ENCODE measurements at regions not wholly inside any gene's neighbourhood (a gene's known extent, or its start where the extent isn't known, plus 50 kb on each side); places are given as distances from the start of the nearest gene placed in this dataset.

GRCh38 chr17:45651145-45651709 lies 132.9 kb upstream of the CRHR1 start (continued):
- no peak for TF ChIP-seq ZNF501 (tag by site-specific recombination; IDR thresholded peaks at IDR 0.05)
- TF ChIP-seq BCL11A (tag by site-specific recombination; IDR thresholded peaks at IDR 0.05; ENCODE audit: low read depth), result no peak
- no peak for TF ChIP-seq FEZF1 (tag by site-specific recombination; IDR thresholded peaks at IDR 0.05)
- TF ChIP-seq ZNF560 (tag by site-specific recombination; IDR thresholded peaks at IDR 0.05; ENCODE audit: borderline replicate concordance), result no peak
- no peak for TF ChIP-seq ZNF677 (tag by site-specific recombination; IDR thresholded peaks at IDR 0.05)
- no peak for TF ChIP-seq ZNF837 (tag by site-specific recombination; IDR thresholded peaks at IDR 0.05)
- no peak for TF ChIP-seq ZNF311 (tag by site-specific recombination; IDR thresholded peaks at IDR 0.05; ENCODE audit: borderline replicate concordance)
- TF ChIP-seq, protein P1, sequence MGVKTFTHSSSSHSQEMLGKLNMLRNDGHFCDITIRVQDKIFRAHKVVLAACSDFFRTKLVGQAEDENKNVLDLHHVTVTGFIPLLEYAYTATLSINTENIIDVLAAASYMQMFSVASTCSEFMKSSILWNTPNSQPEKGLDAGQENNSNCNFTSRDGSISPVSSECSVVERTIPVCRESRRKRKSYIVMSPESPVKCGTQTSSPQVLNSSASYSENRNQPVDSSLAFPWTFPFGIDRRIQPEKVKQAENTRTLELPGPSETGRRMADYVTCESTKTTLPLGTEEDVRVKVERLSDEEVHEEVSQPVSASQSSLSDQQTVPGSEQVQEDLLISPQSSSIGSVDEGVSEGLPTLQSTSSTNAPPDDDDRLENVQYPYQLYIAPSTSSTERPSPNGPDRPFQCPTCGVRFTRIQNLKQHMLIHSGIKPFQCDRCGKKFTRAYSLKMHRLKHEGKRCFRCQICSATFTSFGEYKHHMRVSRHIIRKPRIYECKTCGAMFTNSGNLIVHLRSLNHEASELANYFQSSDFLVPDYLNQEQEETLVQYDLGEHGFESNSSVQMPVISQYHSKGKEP (tag by site-specific recombination; IDR thresholded peaks at IDR 0.05), result no peak
- no peak for TF ChIP-seq MYNN (tag by site-specific recombination; IDR thresholded peaks at IDR 0.05; ENCODE audit: borderline replicate concordance)
- no peak for TF ChIP-seq ZNF174 (tag by site-specific recombination; IDR thresholded peaks at IDR 0.05)
- no peak for TF ChIP-seq ZNF202 (tag by site-specific recombination; IDR thresholded peaks at IDR 0.05; ENCODE audit: borderline replicate concordance)
- peak; percentile 39; the same call in 1 of the 2 replicates for TF ChIP-seq ZNF600 (tag by site-specific recombination; IDR thresholded peaks at IDR 0.05)
- no peak for TF ChIP-seq PRDM1 (tag by site-specific recombination; IDR thresholded peaks at IDR 0.05)
- TF ChIP-seq, protein P2, sequence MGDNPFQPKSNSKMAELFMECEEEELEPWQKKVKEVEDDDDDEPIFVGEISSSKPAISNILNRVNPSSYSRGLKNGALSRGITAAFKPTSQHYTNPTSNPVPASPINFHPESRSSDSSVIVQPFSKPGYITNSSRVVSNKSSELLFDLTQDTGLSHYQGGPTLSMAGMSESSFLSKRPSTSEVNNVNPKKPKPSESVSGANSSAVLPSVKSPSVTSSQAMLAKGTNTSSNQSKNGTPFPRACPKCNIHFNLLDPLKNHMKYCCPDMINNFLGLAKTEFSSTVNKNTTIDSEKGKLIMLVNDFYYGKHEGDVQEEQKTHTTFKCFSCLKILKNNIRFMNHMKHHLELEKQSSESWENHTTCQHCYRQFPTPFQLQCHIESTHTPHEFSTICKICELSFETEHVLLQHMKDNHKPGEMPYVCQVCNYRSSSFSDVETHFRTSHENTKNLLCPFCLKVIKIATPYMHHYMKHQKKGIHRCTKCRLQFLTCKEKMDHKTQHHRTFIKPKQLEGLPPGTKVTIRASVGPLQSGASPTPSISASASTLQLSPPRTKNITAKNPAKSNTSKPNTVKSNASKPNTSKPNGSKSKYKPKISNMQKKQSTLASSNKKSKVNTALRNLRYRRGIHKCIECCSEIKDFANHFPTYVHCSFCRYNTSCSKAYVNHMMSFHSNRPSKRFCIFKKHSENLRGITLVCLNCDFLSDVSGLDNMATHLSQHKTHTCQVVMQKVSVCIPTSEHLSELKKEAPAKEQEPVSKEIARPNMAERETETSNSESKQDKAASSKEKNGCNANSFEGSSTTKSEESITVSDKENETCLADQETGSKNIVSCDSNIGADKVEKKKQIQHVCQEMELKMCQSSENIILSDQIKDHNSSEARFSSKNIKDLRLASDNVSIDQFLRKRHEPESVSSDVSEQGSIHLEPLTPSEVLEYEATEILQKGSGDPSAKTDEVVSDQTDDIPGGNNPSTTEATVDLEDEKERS (tag by site-specific recombination; IDR thresholded peaks at IDR 0.05), result no peak
- TF ChIP-seq EGR2 (tag by site-specific recombination; IDR thresholded peaks at IDR 0.05; ENCODE audit: low read depth), result 0 out of 2 replicates have a peak, but pooled peaks have one; percentile 25
- no peak for TF ChIP-seq ZNF138 (tag by site-specific recombination; IDR thresholded peaks at IDR 0.05; ENCODE audit: borderline replicate concordance)
- no peak for TF ChIP-seq ZNF121 (tag by site-specific recombination; IDR thresholded peaks at IDR 0.05)
- no peak for TF ChIP-seq ZNF654 (tag by site-specific recombination; IDR thresholded peaks at IDR 0.05; ENCODE audit: low read depth)
- TF ChIP-seq ZNF157 (tag by site-specific recombination; IDR thresholded peaks at IDR 0.05), result no peak
- TF ChIP-seq BCL11B (tag by site-specific recombination; IDR thresholded peaks at IDR 0.05; ENCODE audit: low read depth), result no peak
- no peak for TF ChIP-seq RBAK (tag by site-specific recombination; IDR thresholded peaks at IDR 0.05)
- TF ChIP-seq HIC1 (tag by site-specific recombination; IDR thresholded peaks at IDR 0.05), result no peak
- TF ChIP-seq ZNF37A (tag by site-specific recombination; IDR thresholded peaks at IDR 0.05), result no peak
- peak; percentile 37; the same call in 1 of the 2 replicates for TF ChIP-seq ZBTB17 (tag by site-specific recombination; IDR thresholded peaks at IDR 0.05)
- TF ChIP-seq ZNF239 (tag by site-specific recombination; IDR thresholded peaks at IDR 0.05), result no peak
- TF ChIP-seq ZNF791 (tag by site-specific recombination; IDR thresholded peaks at IDR 0.05), result no peak
- peak; percentile 98 for TF ChIP-seq ZNF449 (tag by site-specific recombination; IDR thresholded peaks at IDR 0.05)
- no peak for TF ChIP-seq GLIS1 (tag by site-specific recombination; IDR thresholded peaks at IDR 0.05)
- no peak for TF ChIP-seq ZNF704 (tag by site-specific recombination; IDR thresholded peaks at IDR 0.05)
- TF ChIP-seq HOXA7 (CRISPR knock-in tag; IDR thresholded peaks at IDR 0.05; ENCODE audit: borderline replicate concordance), result no peak
- TF ChIP-seq ZNF140 (tag by site-specific recombination; IDR thresholded peaks at IDR 0.05), result no peak
- no peak for TF ChIP-seq ZNF302 (tag by site-specific recombination; IDR thresholded peaks at IDR 0.05; ENCODE audit: low read depth)
- no peak for TF ChIP-seq ZNF548 (tag by site-specific recombination; IDR thresholded peaks at IDR 0.05)

Measured in HEK293 (cell line).